ENCODE measurements at regions not wholly inside any gene's neighbourhood (a gene's known extent, or its start where the extent isn't known, plus 50 kb on each side); places are given as distances from the start of the nearest gene placed in this dataset.
A peak's percentile ranks its signal among the peaks of the same experiment; 100 is the strongest.

DNA sequence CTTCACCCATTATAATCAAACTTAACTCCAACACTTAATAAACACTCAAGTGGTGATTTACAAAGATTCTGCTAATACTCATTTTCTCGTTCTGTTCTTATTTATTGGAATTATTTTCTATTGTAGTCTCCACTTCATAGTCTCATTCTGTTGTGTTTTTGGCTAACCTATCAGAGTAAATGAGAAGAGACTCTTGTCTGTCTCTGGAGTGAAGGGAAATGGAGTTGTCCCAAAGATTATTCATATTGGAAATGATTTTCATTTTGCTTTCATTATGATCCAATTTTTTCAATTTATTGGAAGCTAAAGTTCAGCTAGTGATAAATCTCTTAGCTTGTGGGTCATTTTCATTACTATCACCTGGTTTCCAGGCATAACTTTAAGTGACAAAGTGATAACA, 454.9 kb upstream of the JAG1 start:
- H3K4me3 Mint-ChIP-seq (ENCODE audit: low read depth, unreplicated experiment): no peak overlapping the region
- intact Hi-C loops (cut with micrococcal nuclease; ENCODE audit: unreplicated experiment): no loop called here
- H3K4me1 Mint-ChIP-seq (ENCODE audit: low read depth, unreplicated experiment): peaks cover 26% of the 10 kb centered on the region
- peaks cover 4% of the 10 kb centered on the region for H3K9me3 Mint-ChIP-seq (ENCODE audit: low read depth, unreplicated experiment)
- no TSS peak for BruUV-seq (replicated peaks)
- CTCF ChIA-PET: no interaction called here
- no peak for TF ChIP-seq CTCF (IDR thresholded peaks at IDR 0.05; ENCODE audit: unreplicated experiment)
- no peaks in the 10 kb centered on the region for H3K27me3 Mint-ChIP-seq (ENCODE audit: unreplicated experiment)
- H3K27ac Mint-ChIP-seq (ENCODE audit: unreplicated experiment): no peak overlapping the region
- H3K36me3 Mint-ChIP-seq (ENCODE audit: insufficient read depth, unreplicated experiment): no peaks in the 10 kb centered on the region
- DNase-seq: no peak

DNA sequence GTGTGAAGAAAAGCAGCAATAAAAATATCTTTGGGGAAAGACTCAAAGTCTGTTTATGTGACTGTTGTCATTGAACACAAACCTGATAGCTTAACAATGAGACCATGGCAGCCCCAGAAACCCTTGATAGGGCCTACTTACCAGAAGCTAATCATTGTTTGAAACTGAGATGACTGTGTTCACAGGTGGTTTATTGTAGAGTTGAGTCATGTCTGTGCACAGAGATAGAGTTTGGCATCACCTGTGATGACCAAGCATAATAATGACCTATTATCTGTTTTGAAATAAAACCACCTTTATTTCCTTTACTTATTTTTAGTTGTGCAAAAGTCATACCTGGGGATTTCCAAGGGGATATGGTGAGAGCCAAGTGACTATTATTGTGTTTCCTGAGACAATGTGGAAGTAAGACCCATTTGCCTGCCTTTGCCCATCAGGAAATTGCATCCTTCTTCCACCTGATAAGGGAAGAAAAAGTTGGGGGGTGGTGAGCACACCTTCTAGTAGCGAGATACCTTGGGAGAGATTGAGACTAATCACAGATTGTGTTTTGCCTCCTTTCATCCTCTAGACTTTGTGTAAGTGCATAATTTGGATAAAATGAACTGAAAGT, 456.9 kb upstream of the JAG1 start:
- Mint-ChIP-seq H3K4me1 (ENCODE audit: low read depth, unreplicated experiment) (peaks cover 35% of the 10 kb centered on the region), H3K27ac (ENCODE audit: unreplicated experiment) (peak overlapping the region; percentile 23), H3K9me3 (ENCODE audit: low read depth, unreplicated experiment) (peaks cover 4% of the 10 kb centered on the region), H3K27me3 (ENCODE audit: unreplicated experiment) (no peaks in the 10 kb centered on the region), H3K4me3 (ENCODE audit: low read depth, unreplicated experiment) (no peak overlapping the region), H3K36me3 (ENCODE audit: insufficient read depth, unreplicated experiment) (no peaks in the 10 kb centered on the region)
- CTCF ChIA-PET: interaction anchor here (1.1 kb wide), 1 partner anchor 155 kb away, joined by 3 read pairs; no protein-coding TSS in a partner anchor
- no peak for DNase-seq
- no TSS peak for BruUV-seq (replicated peaks)
- intact Hi-C loops (cut with micrococcal nuclease; ENCODE audit: unreplicated experiment): loop anchor here (5.0 kb wide), 1 partner anchor 77 kb away; no protein-coding TSS in a partner anchor
- TF ChIP-seq CTCF (IDR thresholded peaks at IDR 0.05; ENCODE audit: unreplicated experiment): no peak

GRCh38 chr20:11132819-11133415, 459.1 kb upstream of the JAG1 start:
- intact Hi-C loops (cut with micrococcal nuclease; ENCODE audit: unreplicated experiment): loop anchor here (5.0 kb wide), 1 partner anchor 74 kb away; no protein-coding TSS in a partner anchor
- H3K27me3 Mint-ChIP-seq (ENCODE audit: unreplicated experiment): no peaks in the 10 kb centered on the region
- peaks cover 4% of the 10 kb centered on the region for H3K9me3 Mint-ChIP-seq (ENCODE audit: low read depth, unreplicated experiment)
- H3K27ac Mint-ChIP-seq (ENCODE audit: unreplicated experiment): peak overlapping the region; percentile 27
- no peak for TF ChIP-seq CTCF (IDR thresholded peaks at IDR 0.05; ENCODE audit: unreplicated experiment)
- no peak for DNase-seq
- no peak overlapping the region for H3K4me3 Mint-ChIP-seq (ENCODE audit: low read depth, unreplicated experiment)
- CTCF ChIA-PET: no interaction called here
- peaks cover 35% of the 10 kb centered on the region for H3K4me1 Mint-ChIP-seq (ENCODE audit: low read depth, unreplicated experiment)
- no TSS peak for BruUV-seq (replicated peaks)
- H3K36me3 Mint-ChIP-seq (ENCODE audit: insufficient read depth, unreplicated experiment): no peaks in the 10 kb centered on the region

GRCh38 chr20:11136691-11137090, 462.9 kb upstream of the JAG1 start:
- no peaks in the 10 kb centered on the region for H3K9me3 Mint-ChIP-seq (ENCODE audit: low read depth, unreplicated experiment)
- no peak for TF ChIP-seq CTCF (IDR thresholded peaks at IDR 0.05; ENCODE audit: unreplicated experiment)
- BruUV-seq (replicated peaks): no TSS peak
- no peak overlapping the region for H3K4me3 Mint-ChIP-seq (ENCODE audit: low read depth, unreplicated experiment)
- DNase-seq: no peak
- H3K27me3 Mint-ChIP-seq (ENCODE audit: unreplicated experiment): no peaks in the 10 kb centered on the region
- intact Hi-C loops (cut with micrococcal nuclease; ENCODE audit: unreplicated experiment): no loop called here
- H3K4me1 Mint-ChIP-seq (ENCODE audit: low read depth, unreplicated experiment): peaks cover 28% of the 10 kb centered on the region
- CTCF ChIA-PET: no interaction called here
- H3K36me3 Mint-ChIP-seq (ENCODE audit: insufficient read depth, unreplicated experiment): no peaks in the 10 kb centered on the region
- no peak overlapping the region for H3K27ac Mint-ChIP-seq (ENCODE audit: unreplicated experiment)

All from Calu3 (cell line).